Nephron (organoid): ENCODE measurements at regions not wholly inside any gene's neighbourhood (a gene's known extent, or its start where the extent isn't known, plus 50 kb on each side); places are given as distances from the start of the nearest gene placed in this dataset.

Experiments used
- H3K27ac Mint-ChIP-seq, 3 experiments: 2 replicates each; pipeline ENCODE4 v1.8.0; 2020; ENCODE audit warnings: mixed read lengths in 3 of 3, mild to moderate bottlenecking in 2 of 3, moderate library complexity in 1 of 3
- H3K27me3 Mint-ChIP-seq: 2 replicates; pipeline ENCODE4 v1.8.0; 2021; ENCODE audit warnings: low read depth, mild to moderate bottlenecking, moderate library complexity, mixed read lengths
- H3K36me3 Mint-ChIP-seq: 2 replicates; pipeline ENCODE4 v1.8.0; 2020; ENCODE audit warnings: low read depth, mixed read lengths
- H3K4me1 Mint-ChIP-seq: 2 replicates; pipeline ENCODE4 v1.8.0; 2020; ENCODE audit warnings: mixed read lengths
- H3K4me3 Mint-ChIP-seq, 3 experiments: 2 replicates each; pipeline ENCODE4 v1.8.0; 2020; ENCODE audit warnings: mild to moderate bottlenecking in 3 of 3, mixed read lengths in 3 of 3, moderate library complexity in 2 of 3
- H3K9me3 Mint-ChIP-seq: 2 replicates; pipeline ENCODE4 v1.8.0; 2020; ENCODE audit warnings: mixed read lengths
- TF ChIP-seq, protein P1 (sequence below), 3 experiments: fragments of 200-600 bp; sonication (generic); IDR thresholded peaks; one replicate each; pipeline ENCODE4 v1.5.0; 2021; ENCODE audit warnings: antibody characterized with exemption in 3 of 3; ENCODE audit not compliant: unreplicated experiment in 3 of 3

DNA sequence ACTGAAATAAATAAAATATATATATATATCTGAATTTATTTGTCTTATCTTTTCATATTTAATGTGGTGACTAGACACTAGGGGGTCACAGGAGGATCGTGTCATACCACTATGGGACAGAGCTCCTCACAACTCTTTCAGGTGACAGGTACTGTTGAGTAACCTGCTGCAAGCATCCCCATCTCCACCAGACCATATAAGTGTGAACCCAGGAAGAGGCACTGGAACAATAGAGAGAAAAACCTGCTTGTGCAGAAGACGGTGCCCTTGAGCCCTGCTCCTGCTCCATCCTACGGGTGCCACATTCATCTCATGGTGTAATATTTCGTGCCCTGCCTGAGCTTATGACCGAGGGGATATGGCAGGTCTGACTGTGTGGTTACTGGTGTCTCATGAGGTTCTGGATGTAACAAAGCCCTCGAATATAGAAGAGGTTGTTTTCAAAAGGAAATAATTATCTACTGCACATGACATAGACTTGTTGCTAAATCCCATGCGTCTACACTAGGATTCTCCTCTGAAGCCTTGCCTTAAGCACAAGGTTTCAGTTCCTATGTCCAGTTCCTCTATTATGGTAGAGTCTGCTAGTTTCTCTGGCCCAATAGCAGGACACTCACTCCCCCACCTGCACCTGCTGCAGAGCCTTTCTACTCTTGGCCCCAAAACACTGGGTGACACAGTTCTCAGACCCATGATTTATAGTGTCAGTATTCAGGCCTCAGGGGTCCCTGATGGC is 70.4 kb downstream of the GGTLC2 start:
- Mint-ChIP-seq H3K27ac (no peak overlapping the region), H3K27me3 (peaks cover 43% of the 10 kb centered on the region), H3K9me3 (no peaks in the 10 kb centered on the region), H3K36me3 (no peaks in the 10 kb centered on the region), H3K4me3 (no peak overlapping the region), H3K4me1 (no peaks in the 10 kb centered on the region)
- TF ChIP-seq, protein P1, sequence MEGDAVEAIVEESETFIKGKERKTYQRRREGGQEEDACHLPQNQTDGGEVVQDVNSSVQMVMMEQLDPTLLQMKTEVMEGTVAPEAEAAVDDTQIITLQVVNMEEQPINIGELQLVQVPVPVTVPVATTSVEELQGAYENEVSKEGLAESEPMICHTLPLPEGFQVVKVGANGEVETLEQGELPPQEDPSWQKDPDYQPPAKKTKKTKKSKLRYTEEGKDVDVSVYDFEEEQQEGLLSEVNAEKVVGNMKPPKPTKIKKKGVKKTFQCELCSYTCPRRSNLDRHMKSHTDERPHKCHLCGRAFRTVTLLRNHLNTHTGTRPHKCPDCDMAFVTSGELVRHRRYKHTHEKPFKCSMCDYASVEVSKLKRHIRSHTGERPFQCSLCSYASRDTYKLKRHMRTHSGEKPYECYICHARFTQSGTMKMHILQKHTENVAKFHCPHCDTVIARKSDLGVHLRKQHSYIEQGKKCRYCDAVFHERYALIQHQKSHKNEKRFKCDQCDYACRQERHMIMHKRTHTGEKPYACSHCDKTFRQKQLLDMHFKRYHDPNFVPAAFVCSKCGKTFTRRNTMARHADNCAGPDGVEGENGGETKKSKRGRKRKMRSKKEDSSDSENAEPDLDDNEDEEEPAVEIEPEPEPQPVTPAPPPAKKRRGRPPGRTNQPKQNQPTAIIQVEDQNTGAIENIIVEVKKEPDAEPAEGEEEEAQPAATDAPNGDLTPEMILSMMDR (IDR thresholded peaks at IDR 0.05; ENCODE audit: unreplicated experiment in 3 of 3), result no peak

DNA sequence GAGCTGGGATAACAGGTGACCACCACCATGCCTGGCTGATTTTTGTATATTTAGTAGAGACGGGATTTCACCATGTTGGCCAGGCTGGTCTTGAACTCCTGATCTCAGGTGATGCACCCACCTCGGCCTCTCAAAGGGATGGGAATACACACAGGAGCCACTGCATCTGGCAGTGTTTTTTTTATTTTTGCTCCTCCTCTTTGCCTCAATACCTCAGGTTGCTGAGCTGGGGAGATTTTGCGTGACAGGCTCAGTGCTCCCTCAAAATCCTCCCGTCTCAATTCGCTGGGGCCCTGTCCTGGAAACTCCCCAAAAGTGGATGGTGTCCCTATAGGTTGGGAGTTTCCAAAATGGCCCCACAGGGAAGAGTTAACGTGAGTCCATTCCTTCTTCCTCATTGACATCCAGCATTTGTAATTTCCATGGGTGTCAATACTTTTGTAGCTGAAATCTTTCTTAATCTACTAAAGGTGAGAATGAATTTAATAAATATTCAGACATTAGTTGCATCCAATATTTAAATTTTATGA is 71.8 kb downstream of the GGTLC2 start:
- Mint-ChIP-seq H3K4me3 (no peak overlapping the region), H3K4me1 (no peaks in the 10 kb centered on the region), H3K27ac (no peak overlapping the region), H3K9me3 (no peaks in the 10 kb centered on the region), H3K27me3 (peaks cover 46% of the 10 kb centered on the region), H3K36me3 (no peaks in the 10 kb centered on the region)
- TF ChIP-seq, protein P1 (IDR thresholded peaks at IDR 0.05; ENCODE audit: unreplicated experiment in 3 of 3), result no peak

DNA sequence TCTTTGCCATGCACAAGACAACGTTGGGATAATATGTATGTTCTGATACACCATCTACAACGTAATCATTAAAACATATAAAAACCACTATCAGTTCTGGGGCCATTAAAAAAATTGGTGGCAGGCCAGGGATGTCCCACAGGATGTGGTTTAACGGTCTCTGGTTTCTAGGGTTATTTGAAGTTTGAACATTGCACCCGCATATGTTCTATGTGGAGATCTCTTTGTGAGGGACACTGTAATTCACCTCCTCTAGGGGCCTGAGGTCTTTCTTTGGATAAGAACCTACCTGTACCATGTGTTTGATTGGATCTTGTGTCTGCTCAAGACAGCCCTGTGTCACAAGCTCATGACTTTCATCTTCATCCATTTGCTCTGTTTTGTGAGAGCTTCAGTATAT is 73.2 kb downstream of the GGTLC2 start:
- Mint-ChIP-seq H3K9me3 (no peaks in the 10 kb centered on the region), H3K27me3 (peaks cover 45% of the 10 kb centered on the region), H3K4me3 (no peak overlapping the region), H3K27ac (no peak overlapping the region), H3K36me3 (no peaks in the 10 kb centered on the region), H3K4me1 (peaks cover 7% of the 10 kb centered on the region)
- TF ChIP-seq, protein P1 (IDR thresholded peaks at IDR 0.05; ENCODE audit: unreplicated experiment in 3 of 3), result no peak

DNA sequence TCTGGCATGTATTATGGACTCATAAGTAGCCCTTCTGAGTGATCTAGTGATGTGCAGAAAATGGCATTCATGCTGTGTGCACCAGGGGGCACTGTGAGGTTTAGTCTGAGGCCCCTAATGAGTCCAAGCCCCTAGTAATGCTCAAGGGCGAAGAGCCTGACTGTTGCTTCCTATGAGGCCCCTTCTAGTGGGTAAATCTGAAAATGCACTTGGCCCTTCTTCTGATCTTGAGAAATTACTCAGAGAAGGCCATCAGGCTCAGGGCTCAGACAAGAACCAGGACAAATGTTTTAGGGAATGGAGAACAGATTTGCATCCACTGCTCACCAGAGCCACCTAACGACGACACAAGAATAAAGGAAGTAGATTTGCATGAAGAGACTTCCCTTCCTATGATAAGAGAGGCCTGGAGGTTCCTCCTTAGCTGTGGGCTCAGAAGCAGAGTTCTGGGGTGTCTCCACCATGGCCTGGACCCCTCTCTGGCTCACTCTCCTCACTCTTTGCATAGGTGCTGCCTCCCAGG is 75.8 kb downstream of the GGTLC2 start:
- Mint-ChIP-seq H3K4me1 (peaks cover 7% of the 10 kb centered on the region), H3K36me3 (no peaks in the 10 kb centered on the region), H3K27me3 (peaks cover 30% of the 10 kb centered on the region), H3K9me3 (no peaks in the 10 kb centered on the region), H3K4me3 (no peak overlapping the region), H3K27ac (no peak overlapping the region)
- TF ChIP-seq, protein P1 (IDR thresholded peaks at IDR 0.05; ENCODE audit: unreplicated experiment in 3 of 3), result peak; percentile 35 to 60 (median 46)

DNA sequence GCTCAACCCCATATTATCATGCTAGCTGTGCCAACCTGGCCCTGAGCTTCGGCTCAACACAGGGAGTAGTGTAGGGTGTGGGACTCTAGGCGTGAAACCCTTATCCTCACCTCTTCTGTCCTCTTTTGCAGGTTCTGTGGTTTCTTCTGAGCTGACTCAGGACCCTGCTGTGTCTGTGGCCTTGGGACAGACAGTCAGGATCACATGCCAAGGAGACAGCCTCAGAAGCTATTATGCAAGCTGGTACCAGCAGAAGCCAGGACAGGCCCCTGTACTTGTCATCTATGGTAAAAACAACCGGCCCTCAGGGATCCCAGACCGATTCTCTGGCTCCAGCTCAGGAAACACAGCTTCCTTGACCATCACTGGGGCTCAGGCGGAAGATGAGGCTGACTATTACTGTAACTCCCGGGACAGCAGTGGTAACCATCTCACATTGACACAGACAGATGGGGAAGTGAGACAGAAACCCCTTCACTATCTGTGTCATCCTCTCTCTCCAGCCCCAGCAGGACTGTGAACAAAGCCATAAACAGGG is 76.4 kb downstream of the GGTLC2 start:
- Mint-ChIP-seq H3K4me1 (peaks cover 7% of the 10 kb centered on the region), H3K36me3 (no peaks in the 10 kb centered on the region), H3K27me3 (peaks cover 27% of the 10 kb centered on the region), H3K4me3 (no peak overlapping the region), H3K9me3 (no peaks in the 10 kb centered on the region), H3K27ac (no peak overlapping the region)
- TF ChIP-seq, protein P1 (IDR thresholded peaks at IDR 0.05; ENCODE audit: unreplicated experiment in 3 of 3), result no peak
